GM19328 (cell line): ENCODE measurements at regions not wholly inside any gene's neighbourhood (a gene's known extent, or its start where the extent isn't known, plus 50 kb on each side); places are given as distances from the start of the nearest gene placed in this dataset.

Experiments
- ATAC-seq: cut with Tn5 transposase; IDR thresholded peaks from one replicate; pipeline ENCODE4 v1.9.1; 2021; ENCODE audit warnings: mild to moderate bottlenecking, moderate library complexity; ENCODE audit not compliant: unreplicated experiment

DNA sequence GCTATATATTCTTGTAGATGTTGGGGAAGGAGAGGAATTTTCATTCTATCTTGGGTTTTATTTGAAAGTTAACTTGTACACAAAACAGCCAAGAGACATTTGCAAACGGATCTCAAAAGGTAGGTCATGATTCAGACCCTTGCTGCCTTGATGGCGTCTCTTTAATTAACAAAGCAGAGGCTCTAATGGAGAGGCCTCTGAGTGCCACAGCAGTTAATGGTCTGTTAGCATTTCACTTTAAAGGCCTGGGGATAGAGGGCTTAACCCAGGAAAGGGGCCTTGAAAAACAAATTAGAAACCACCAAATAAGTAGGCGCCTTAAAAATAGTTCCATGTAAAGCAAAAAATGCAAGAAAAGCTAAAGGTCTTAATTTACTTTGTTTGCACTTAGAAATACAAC is 836.9 kb upstream of the CELF4 start:
- ATAC-seq: no peak

GRCh38 chr18:38397094-38397493 is 831.5 kb upstream of the CELF4 start:
- ATAC-seq: no peak

DNA sequence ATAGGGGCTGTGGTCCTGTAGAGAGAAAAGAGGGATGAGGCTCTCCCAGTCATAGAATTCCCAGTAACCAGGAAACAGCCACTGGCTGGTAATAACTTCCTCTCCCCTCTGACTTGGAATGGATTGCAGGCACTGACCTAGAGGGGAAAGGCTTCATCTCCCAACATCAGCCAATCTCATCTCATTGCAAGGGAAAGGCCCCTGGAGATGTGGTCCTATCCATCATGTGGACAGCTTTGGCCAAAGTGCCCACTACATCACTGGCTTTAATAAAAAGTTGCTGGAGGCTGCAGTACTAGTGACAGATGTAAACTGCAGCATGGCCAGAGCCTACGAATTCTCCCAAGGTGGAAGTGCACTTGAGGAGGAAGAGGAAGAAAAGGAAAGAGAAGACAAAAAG is 820.5 kb upstream of the CELF4 start:
- ATAC-seq: no peak

GRCh38 chr18:38369772-38370690 is 804.4 kb upstream of the CELF4 start:
- ATAC-seq: no peak

DNA sequence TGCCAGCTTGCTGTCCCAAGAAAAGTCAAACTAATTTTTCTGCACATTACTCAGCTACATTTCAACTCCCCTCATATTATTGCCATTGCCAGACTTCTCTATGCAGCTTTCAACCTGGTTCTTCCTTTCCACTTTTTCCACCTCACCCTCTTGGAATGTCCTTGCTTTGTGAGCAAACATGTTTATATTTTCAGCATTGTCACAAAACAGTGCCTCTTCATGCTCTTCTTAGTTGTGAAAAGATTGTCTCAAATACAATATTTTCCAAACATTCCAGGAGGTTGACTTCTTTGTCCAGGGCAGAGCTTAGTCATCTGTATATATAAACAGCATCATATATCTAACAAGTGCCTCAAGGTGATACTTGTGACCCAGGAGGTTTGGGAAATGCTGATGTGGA is 803.3 kb upstream of the CELF4 start:
- no peak for ATAC-seq

- ATAC-seq: no peak
Measured at GRCh38 chr18:38368246-38368645, 802.6 kb upstream of the CELF4 start.

DNA sequence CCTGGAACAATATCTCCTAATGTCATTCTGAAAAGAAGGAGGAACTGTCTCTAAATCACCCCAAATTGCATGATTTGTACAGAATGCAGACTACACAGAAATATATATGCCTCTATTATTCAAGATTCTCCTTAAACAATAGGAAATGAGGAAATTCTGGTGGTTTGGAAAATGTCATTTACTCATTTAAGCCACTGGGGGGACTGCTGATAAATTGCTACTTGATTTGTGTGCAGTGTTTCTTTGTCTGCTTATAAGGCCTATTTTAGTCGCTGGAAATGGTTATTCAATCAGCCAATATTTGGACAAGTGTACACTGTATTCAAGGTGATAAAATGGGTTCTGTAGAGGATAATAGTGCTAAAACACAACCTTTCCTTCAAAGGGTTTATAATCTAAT is 801.9 kb upstream of the CELF4 start:
- no peak for ATAC-seq

- ATAC-seq: no peak
Measured at GRCh38 chr18:38362286-38362792, 796.7 kb upstream of the CELF4 start.

DNA sequence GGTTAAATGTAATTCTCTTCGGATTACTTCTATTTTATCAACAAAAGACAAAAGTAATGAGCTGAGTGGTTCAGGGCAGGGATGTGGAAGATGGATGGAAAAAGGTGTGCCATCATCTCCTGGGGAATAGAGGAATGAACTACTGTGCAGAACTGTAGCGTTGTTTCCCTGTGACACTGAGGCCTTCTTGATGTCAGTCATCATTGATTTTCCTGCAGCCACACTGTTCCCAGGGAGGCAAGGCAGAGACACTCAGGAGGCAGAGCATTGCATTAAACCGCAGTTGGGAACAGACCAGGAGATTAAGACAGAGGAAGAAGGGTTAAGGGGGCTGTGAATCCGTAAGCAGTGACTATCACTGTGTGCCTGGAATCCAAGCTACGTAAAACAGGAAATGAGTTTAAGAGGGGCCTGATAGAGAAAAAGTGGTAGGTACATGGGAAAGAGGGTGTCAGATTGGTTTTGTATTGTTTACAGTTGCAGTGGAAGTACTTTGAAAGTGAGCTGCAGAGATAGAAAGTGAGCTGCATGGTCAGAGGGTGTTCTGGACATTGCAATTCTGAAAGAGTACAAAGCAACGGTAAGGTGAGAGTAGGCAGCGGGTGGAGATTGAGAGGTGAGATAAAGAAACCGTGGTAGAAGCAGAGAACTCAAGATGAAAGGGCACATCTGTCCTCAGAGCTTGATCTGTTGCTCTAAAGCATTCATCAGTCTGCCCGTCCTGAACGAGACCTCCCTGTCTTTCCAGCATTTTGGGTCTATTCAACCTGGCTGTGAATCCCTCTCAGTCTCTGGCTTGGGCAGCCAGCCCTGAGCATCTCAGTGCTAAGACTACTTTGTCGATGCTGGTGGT is 793.4 kb upstream of the CELF4 start:
- no peak for ATAC-seq

GRCh38 chr18:38353149-38353548 is 787.6 kb upstream of the CELF4 start:
- ATAC-seq: no peak

DNA sequence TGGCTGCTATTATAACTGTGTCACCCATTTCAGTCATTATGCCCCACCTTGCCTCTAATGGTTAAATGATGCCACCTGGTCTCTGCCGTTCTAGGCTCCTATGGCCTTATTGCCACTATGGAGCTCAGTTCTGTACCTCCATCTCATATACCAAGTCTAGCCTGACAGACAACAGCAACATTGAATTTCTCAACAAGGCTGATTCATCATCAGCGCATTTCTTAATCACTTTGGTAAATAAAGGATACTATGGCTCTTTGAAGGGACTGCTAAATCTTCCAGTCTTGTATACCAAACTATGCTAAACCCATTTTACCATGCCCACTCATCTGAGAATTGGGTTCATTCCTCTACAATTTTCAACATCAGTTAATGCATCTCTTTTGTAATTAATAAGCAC is 784.5 kb upstream of the CELF4 start:
- ATAC-seq: no peak

DNA sequence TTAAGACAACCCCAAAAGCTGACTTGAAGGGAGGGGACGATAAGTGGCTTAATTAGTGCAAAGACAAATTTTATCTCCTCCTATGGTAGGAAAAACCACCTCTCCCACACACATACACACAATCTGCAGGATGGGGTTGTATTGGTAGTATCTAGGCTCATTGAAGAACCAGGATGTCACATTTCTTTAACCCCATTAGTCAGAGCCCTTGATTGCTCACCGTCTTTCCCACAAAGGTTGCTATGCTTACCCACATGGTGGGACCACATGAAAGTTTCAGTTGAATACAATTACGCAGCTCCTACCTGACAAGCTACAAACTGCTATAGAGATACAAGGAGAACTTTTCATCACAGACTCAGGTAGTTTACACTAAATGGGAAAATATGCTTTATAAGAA is 765.0 kb upstream of the CELF4 start:
- ATAC-seq: no peak

DNA sequence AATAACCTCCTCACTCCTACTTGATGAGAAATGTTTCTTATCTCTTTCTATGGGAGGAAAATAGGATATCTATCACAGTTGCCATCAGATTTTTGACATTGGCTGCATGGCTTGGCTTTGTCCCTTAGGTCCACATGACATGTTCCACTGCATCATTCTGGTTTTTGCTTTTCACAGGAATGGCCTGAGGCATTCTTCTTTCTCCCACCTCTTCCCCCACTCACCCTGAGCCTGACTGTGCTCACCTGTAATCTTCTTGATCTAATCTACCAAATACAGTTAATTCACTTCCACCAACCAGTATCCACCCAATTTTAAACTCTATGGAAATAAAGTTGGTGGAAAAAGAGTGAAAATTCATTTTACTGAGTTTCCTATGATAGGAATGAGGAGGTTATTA is 763.5 kb upstream of the CELF4 start:
- no peak for ATAC-seq

GRCh38 chr18:38322206-38322605 is 756.6 kb upstream of the CELF4 start:
- ATAC-seq: no peak

- ATAC-seq: no peak
Measured at GRCh38 chr18:38321262-38321661, 755.7 kb upstream of the CELF4 start.

DNA sequence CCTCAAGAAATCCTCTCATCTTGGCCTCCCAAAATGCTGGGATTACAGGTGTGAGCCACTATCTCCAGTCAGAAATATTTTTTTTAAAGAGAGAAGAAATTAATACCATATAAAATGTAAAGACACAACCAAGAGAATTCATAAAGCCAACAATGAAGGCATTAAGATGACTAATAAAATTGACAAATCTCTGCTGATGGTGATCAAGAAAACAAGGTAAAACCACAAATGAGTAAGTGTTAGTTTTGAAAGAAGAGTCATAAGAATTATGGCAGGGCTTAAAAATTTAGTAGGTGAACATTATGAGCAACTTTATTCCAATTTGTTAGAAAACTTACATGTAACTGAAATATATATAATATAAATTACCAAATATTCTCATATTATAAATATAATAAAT is 752.8 kb upstream of the CELF4 start:
- no peak for ATAC-seq

GRCh38 chr18:38313831-38314230 is 748.2 kb upstream of the CELF4 start:
- ATAC-seq: no peak

DNA sequence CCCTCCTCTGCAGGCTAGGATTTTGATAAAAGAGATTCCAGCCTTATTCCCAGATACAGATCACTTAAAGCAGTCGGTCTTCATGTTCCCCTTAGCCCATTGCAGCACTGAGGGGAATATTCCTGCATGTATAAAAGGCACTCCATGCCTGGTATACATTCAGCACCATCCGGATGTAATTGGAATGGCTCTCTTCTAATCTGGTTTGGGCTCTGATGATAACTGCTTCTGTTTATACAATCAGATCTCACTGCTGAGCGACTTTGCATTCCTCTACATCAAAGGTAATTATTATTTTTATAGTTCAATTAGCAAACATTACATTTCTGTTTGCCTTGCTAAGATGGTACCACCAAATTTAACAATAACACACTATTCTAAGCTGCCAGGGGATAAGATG is 746.9 kb upstream of the CELF4 start:
- no peak for ATAC-seq

DNA sequence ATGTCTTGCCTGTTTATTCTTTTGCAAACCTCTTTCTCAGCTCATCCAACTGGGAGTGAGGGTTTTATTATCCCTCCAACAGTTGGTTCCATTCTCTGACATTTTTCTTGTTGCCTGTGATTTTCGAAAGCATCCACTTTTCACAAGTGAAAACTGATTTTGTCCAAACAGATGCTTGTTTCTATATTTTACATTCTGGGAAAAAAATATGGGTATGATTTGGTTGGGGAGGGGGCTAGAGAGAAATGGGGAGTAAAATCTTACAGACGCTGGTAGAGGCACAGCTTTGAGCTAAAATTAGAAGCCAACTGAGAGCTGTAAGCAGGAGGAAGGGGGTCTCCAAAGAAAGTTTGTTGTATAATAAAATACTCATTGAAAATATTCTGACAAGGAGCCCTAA is 745.3 kb upstream of the CELF4 start:
- ATAC-seq: no peak

DNA sequence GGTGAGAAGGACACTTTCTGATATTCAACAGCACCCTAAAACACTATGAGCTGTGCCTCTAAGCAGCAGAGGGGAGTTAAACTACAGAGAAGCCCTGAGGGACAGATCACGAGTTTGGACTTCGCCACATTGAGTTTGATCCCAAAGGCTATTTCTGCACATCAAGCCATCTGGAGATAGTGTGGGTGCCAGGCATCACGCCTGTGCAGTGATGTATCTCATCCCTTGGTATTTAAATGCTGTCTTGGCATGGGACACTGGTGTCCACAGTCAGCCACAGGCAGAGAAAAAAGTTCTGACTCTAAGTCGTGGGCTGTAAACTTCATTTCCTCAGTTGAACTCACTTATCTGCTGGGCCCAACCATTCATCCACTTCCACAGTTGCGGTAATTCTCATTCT is 742.3 kb upstream of the CELF4 start:
- ATAC-seq: no peak

GRCh38 chr18:38305961-38306360 is 740.4 kb upstream of the CELF4 start:
- no peak for ATAC-seq

DNA sequence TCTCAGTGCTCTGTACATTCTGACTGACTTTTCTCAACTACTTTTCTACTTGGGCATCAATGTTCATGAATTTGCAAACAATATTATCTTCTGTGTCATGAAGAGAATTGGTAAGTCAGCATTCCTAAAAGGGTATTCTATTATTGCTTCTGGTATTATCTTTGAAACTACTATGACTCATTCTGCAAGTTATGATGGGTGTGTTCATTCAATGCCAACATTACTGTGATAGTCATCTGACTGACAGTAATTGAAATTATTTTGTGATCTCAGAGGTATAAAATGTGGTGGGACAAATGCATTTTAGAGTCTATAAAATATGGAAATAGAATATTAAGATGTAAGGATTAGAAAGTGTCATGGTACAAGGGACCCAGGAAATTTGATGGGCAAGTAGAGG is 736.0 kb upstream of the CELF4 start:
- ATAC-seq: no peak
